ENCODE measurements at regions not wholly inside any gene's neighbourhood (a gene's known extent, or its start where the extent isn't known, plus 50 kb on each side); places are given as distances from the start of the nearest gene placed in this dataset.

DNA sequence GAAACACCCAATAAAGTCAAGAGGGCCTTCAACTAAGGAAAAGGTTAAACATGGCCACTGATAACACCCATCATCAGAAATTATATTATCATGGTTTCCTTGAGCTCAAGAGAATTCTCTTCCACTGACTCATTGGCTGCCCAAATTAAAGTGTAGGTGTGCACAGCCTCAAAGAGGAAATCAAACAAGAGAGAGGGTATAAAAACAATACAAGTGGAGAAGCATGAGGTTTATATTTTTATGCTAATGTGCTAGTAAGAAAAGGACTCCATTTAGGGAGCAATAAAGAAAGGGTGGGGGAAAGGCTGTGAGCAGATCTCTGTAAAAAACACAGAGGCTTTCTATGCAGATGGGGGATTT, 168.8 kb upstream of the VRK2 start:
- no peaks in the 10 kb centered on the region for H3K9me3 ChIP-seq
- H3K9me2 ChIP-seq: no peaks in the 10 kb centered on the region
- CTCF ChIA-PET: interaction anchor here (1.7 kb wide), 1 partner anchor 28 kb away, joined by 4 read pairs; no protein-coding TSS in a partner anchor
- peaks cover 10% of the 10 kb centered on the region for H3F3A ChIP-seq (replicated peaks; ENCODE audit: insufficient read depth)
- H2AFZ ChIP-seq (ENCODE audit: low read depth): no peak overlapping the region
- POLR2A ChIA-PET: no interaction called here
- no peaks in the 10 kb centered on the region for H3K4me1 ChIP-seq (ENCODE audit: control insufficient read depth in 1 of 2, insufficient read depth in 2 of 2, low read depth in 1 of 2, low read length in 1 of 2)
- no peak overlapping the region for H3K27ac ChIP-seq (ENCODE audit: low read depth in 2 of 2, low read length in 1 of 2)
- no peaks in the 10 kb centered on the region for H3K36me3 ChIP-seq (replicated peaks in 1 of 2; ENCODE audit: control insufficient read depth in 1 of 2, insufficient read depth in 2 of 2, low read length in 1 of 2)
- DNase-seq: no peak
- H3K9ac ChIP-seq: no peak overlapping the region
- H3K79me2 ChIP-seq (ENCODE audit: insufficient read depth): no peaks in the 10 kb centered on the region
- no peaks in the 10 kb centered on the region for H3K27me3 ChIP-seq (ENCODE audit: insufficient read depth)
- H4K20me1 ChIP-seq (ENCODE audit: insufficient read depth): no peaks in the 10 kb centered on the region
- no peak overlapping the region for H3K4me3 ChIP-seq (ENCODE audit: low read depth in 2 of 2, low read length in 1 of 2)
- H3K4me2 ChIP-seq: no peak overlapping the region
- TF ChIP-seq FOXJ3 (CRISPR knock-in tag; IDR thresholded peaks at IDR 0.05) (no peak), EP300 (IDR thresholded peaks at IDR 0.05; ENCODE audit: borderline replicate concordance in 1 of 2, low read depth in 1 of 2, low read length in 1 of 2) (no peak)
- TF ChIP-seq, protein P1, sequence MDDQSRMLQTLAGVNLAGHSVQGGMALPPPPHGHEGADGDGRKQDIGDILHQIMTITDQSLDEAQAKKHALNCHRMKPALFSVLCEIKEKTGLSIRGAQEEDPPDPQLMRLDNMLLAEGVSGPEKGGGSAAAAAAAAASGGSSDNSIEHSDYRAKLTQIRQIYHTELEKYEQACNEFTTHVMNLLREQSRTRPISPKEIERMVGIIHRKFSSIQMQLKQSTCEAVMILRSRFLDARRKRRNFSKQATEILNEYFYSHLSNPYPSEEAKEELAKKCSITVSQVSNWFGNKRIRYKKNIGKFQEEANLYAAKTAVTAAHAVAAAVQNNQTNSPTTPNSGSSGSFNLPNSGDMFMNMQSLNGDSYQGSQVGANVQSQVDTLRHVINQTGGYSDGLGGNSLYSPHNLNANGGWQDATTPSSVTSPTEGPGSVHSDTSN (IDR thresholded peaks at IDR 0.05): no peak
- TF ChIP-seq, protein P2, sequence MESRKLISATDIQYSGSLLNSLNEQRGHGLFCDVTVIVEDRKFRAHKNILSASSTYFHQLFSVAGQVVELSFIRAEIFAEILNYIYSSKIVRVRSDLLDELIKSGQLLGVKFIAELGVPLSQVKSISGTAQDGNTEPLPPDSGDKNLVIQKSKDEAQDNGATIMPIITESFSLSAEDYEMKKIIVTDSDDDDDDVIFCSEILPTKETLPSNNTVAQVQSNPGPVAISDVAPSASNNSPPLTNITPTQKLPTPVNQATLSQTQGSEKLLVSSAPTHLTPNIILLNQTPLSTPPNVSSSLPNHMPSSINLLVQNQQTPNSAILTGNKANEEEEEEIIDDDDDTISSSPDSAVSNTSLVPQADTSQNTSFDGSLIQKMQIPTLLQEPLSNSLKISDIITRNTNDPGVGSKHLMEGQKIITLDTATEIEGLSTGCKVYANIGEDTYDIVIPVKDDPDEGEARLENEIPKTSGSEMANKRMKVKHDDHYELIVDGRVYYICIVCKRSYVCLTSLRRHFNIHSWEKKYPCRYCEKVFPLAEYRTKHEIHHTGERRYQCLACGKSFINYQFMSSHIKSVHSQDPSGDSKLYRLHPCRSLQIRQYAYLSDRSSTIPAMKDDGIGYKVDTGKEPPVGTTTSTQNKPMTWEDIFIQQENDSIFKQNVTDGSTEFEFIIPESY (IDR thresholded peaks at IDR 0.05; ENCODE audit: borderline replicate concordance, low read depth): no peak

DNA sequence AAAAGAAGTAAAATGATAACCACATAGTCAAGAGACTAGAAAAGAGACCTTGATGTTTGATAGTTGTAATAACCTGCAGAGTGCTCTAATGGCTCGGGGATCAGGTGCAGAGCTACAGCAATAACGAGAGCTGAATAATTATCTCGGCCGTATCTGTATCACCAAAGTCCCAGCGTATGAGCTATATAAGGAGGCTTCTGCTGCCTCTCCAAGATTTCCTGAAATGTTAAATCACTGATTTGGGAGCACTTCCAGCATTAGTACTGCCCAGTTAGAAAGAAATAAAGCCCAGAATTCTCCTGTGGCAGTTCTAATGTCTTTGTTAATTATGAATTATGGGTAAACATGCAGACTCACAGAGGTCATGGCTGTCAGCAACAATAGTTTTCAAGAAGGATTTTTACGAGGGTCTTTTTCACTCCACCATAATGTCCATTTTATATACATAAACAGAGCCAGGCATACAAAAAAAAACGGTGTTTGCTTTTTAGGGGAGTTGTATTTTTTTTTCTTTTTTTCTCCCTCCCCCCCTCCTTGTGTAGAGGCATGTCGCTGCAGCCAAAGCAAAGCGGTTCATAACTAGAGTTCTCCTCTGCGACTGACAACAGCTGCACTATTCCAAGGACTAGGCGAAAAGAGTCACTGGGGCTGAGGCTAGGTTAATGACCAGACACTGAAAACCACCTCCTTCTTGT, 168.3 kb upstream of the VRK2 start:
- WGBS (ENCODE audit: low lambda C conversion rate): 86% methylated on average over 11 of the region's 11 CpGs
- POLR2A ChIA-PET: no interaction called here

More for the DNA sequence above, 168.3 kb upstream of the VRK2 start:
- Histone ChIP-seq H3F3A (replicated peaks; ENCODE audit: insufficient read depth) (peaks cover 10% of the 10 kb centered on the region), H3K9ac (no peak overlapping the region), H4K20me1 (ENCODE audit: insufficient read depth) (no peaks in the 10 kb centered on the region), H3K36me3 (replicated peaks in 1 of 2; ENCODE audit: control insufficient read depth in 1 of 2, insufficient read depth in 2 of 2, low read length in 1 of 2) (no peaks in the 10 kb centered on the region), H3K9me2 (no peaks in the 10 kb centered on the region), H3K79me2 (ENCODE audit: insufficient read depth) (no peaks in the 10 kb centered on the region), H3K27ac (ENCODE audit: low read depth in 2 of 2, low read length in 1 of 2) (no peak overlapping the region), H3K4me2 (no peak overlapping the region), H3K27me3 (ENCODE audit: insufficient read depth) (no peaks in the 10 kb centered on the region), H2AFZ (ENCODE audit: low read depth) (no peak overlapping the region), H3K4me3 (ENCODE audit: low read depth in 2 of 2, low read length in 1 of 2) (no peak overlapping the region), H3K9me3 (no peaks in the 10 kb centered on the region), H3K4me1 (ENCODE audit: control insufficient read depth in 1 of 2, insufficient read depth in 2 of 2, low read depth in 1 of 2, low read length in 1 of 2) (no peaks in the 10 kb centered on the region)
- CTCF ChIA-PET: interaction anchor here (1.7 kb wide), 1 partner anchor 28 kb away, joined by 4 read pairs; no protein-coding TSS in a partner anchor
- no peak for DNase-seq
- TF ChIP-seq POLR2AphosphoS5 (IDR thresholded peaks at IDR 0.05; ENCODE audit: low read depth, low read length): no peak
- TF ChIP-seq, protein P3, sequence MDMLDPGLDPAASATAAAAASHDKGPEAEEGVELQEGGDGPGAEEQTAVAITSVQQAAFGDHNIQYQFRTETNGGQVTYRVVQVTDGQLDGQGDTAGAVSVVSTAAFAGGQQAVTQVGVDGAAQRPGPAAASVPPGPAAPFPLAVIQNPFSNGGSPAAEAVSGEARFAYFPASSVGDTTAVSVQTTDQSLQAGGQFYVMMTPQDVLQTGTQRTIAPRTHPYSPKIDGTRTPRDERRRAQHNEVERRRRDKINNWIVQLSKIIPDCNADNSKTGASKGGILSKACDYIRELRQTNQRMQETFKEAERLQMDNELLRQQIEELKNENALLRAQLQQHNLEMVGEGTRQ (IDR thresholded peaks at IDR 0.05; ENCODE audit: borderline replicate concordance, low read depth, low read length): no peak
- TF ChIP-seq FOXJ3 (CRISPR knock-in tag; IDR thresholded peaks at IDR 0.05): no peak
- TF ChIP-seq EZH2phosphoT487 (IDR thresholded peaks at IDR 0.05; ENCODE audit: borderline replicate concordance, low read depth): no peak
- no peak for TF ChIP-seq TCF12 (IDR thresholded peaks at IDR 0.05)
- TF ChIP-seq MEF2A (IDR thresholded peaks at IDR 0.05; ENCODE audit: borderline replicate concordance, low read depth): no peak
- no peak for TF ChIP-seq NFIC (IDR thresholded peaks at IDR 0.05; ENCODE audit: borderline replicate concordance)
- no peak for TF ChIP-seq SIN3A (IDR thresholded peaks at IDR 0.05; ENCODE audit: borderline replicate concordance, low read depth, low read length)
